GM19395 (cell line): ENCODE measurements at regions not wholly inside any gene's neighbourhood (a gene's known extent, or its start where the extent isn't known, plus 50 kb on each side); places are given as distances from the start of the nearest gene placed in this dataset.
A peak's percentile ranks its signal among the peaks of the same experiment; 100 is the strongest.

ENCODE experiments used
- ATAC-seq: cut with Tn5 transposase; IDR thresholded peaks from one replicate; pipeline ENCODE4 v1.9.1; 2021; ENCODE audit warnings: mild to moderate bottlenecking, moderate library complexity; ENCODE audit not compliant: unreplicated experiment

- ATAC-seq: peak; percentile 88
These were observed 55.0 kb downstream of the SOX4 start for GRCh38 chr6:21648475-21649050.

GRCh38 chr6:21653323-21653722 lies 59.8 kb downstream of the SOX4 start:
- no peak for ATAC-seq

GRCh38 chr6:21653905-21654304 lies 60.4 kb downstream of the SOX4 start:
- no peak for ATAC-seq

- ATAC-seq: no peak
These were observed 60.8 kb downstream of the SOX4 start for GRCh38 chr6:21654361-21654760.

- no peak for ATAC-seq
These were observed 70.4 kb downstream of the SOX4 start for GRCh38 chr6:21663966-21664313.

- no peak for ATAC-seq
These were observed 71.0 kb downstream of the SOX4 start for GRCh38 chr6:21664314-21665109.

- no peak for ATAC-seq
These were observed 71.5 kb downstream of the SOX4 start for GRCh38 chr6:21665110-21665391.

- ATAC-seq: no peak
These were observed 72.0 kb downstream of the SOX4 start for GRCh38 chr6:21665392-21666200.

GRCh38 chr6:21666201-21666691 lies 72.7 kb downstream of the SOX4 start:
- no peak for ATAC-seq

GRCh38 chr6:21666853-21667681 lies 73.5 kb downstream of the SOX4 start:
- ATAC-seq: no peak

GRCh38 chr6:21668795-21669194 lies 75.2 kb downstream of the SOX4 start:
- no peak for ATAC-seq

GRCh38 chr6:21676769-21677168 lies 83.2 kb downstream of the SOX4 start:
- no peak for ATAC-seq

GRCh38 chr6:21678990-21679389 lies 85.4 kb downstream of the SOX4 start:
- no peak for ATAC-seq

- ATAC-seq: no peak
These were observed 86.3 kb downstream of the SOX4 start for GRCh38 chr6:21679761-21680265.

- ATAC-seq: no peak
These were observed 87.1 kb downstream of the SOX4 start for GRCh38 chr6:21680611-21681010.

- ATAC-seq: no peak
These were observed 96.9 kb downstream of the SOX4 start for GRCh38 chr6:21690489-21690888.

- no peak for ATAC-seq
These were observed 98.3 kb downstream of the SOX4 start for GRCh38 chr6:21691685-21692346.

GRCh38 chr6:21692721-21693120 lies 99.2 kb downstream of the SOX4 start:
- ATAC-seq: no peak

- no peak for ATAC-seq
These were observed 100.6 kb downstream of the SOX4 start for GRCh38 chr6:21694168-21694567.

- ATAC-seq: no peak
These were observed 114.2 kb downstream of the SOX4 start for GRCh38 chr6:21707524-21708319.
